ENCODE measurements at regions not wholly inside any gene's neighbourhood (a gene's known extent, or its start where the extent isn't known, plus 50 kb on each side); places are given as distances from the start of the nearest gene placed in this dataset.
"Not testable (repeated sequence)": the region's sequence is repeated elsewhere in the genome, so short reads cannot be mapped to it uniquely, and the experiment has no call there.

DNA sequence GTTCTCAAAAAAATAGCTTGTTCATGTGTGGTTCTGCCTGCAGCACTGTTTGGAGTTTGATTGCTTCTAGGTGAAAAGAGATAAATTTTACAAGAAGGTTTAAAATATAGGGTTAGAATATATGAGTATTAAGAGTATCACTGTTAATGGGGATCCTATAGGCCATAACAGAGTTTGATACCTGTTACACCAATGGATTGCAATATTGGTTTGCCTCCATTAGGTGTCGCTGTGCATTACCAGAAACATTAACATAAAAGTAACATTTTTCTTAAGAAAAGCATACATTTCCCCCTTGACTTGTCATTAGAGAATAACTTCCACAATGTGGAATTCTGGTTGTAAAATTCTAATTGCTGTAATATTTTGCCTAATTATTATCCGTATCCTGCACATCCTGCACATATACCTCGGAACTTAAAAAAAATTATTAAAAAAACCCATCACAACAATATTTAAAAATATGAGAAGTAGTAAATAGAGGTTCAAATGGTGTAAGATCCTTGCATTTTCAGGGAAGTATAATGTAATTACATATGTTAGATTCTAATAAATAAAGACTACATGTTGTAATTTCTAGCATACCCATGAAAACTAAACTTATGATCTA lies 63.0 kb downstream of the CYP4A11 start:
- H3K4me1 Mint-ChIP-seq; H3K9me3 Mint-ChIP-seq; H3K36me3 Mint-ChIP-seq; H3K4me3 Mint-ChIP-seq; H3K27me3 Mint-ChIP-seq (ENCODE audit: low read depth); POLR2A ChIA-PET; H3K27ac Mint-ChIP-seq; CTCF ChIA-PET: not testable (repeated sequence)
- TF ChIP-seq, protein P1, sequence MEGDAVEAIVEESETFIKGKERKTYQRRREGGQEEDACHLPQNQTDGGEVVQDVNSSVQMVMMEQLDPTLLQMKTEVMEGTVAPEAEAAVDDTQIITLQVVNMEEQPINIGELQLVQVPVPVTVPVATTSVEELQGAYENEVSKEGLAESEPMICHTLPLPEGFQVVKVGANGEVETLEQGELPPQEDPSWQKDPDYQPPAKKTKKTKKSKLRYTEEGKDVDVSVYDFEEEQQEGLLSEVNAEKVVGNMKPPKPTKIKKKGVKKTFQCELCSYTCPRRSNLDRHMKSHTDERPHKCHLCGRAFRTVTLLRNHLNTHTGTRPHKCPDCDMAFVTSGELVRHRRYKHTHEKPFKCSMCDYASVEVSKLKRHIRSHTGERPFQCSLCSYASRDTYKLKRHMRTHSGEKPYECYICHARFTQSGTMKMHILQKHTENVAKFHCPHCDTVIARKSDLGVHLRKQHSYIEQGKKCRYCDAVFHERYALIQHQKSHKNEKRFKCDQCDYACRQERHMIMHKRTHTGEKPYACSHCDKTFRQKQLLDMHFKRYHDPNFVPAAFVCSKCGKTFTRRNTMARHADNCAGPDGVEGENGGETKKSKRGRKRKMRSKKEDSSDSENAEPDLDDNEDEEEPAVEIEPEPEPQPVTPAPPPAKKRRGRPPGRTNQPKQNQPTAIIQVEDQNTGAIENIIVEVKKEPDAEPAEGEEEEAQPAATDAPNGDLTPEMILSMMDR (IDR thresholded peaks at IDR 0.05), result peak; percentile 63; the same call in 1 of the 2 replicates
- ATAC-seq (0 out of 2 replicates have a peak, but pooled peaks have one; percentile 46), DNase-seq (ENCODE audit: low spot score) (peak; percentile 28)

DNA sequence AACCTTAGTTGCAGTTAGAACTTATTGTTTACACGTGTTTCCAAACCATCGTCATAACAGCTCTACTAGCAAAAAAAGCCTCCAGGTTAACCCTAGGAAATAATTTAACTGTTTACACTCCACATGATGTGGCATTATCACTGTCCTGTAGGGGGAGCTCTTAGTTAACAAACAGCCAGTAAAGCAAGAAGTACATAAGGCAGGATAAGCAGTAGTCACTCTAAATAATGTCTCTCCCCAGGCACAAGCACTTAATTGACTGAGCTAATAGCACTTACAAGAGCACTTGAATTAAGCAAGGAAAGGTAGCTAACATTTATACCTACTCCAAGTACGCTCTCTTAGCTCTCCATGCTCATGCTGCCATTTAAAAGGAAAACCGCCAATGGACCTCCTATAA lies 65.2 kb downstream of the CYP4A11 start:
- CTCF ChIA-PET, result interaction anchor here (0.5 to 1.1 kb wide), 7 partner anchors 108 to 583 kb away, joined by 3 to 7 read pairs (median 4); no protein-coding TSS in a partner anchor
- peak; percentile 60 for ATAC-seq
- H3K9me3 Mint-ChIP-seq; DNase-seq (ENCODE audit: low spot score); H3K36me3 Mint-ChIP-seq; POLR2A ChIA-PET; H3K4me1 Mint-ChIP-seq; H3K27ac Mint-ChIP-seq; H3K27me3 Mint-ChIP-seq (ENCODE audit: low read depth): not testable (repeated sequence)
- peak; percentile 91 for TF ChIP-seq GTF2I (CRISPR knock-in tag; conservative IDR thresholded peaks at IDR 0.05)
- TF ChIP-seq, protein P1 (IDR thresholded peaks at IDR 0.05), result peak; percentile 58
- H3K4me3 Mint-ChIP-seq, result peak overlapping the region; percentile 50

All from WTC11 (cell line).